Kidney (tissue), 13 donors: ENCODE measurements at regions not wholly inside any gene's neighbourhood (a gene's known extent, or its start where the extent isn't known, plus 50 kb on each side); places are given as distances from the start of the nearest gene placed in this dataset.

Experiments
- DNase-seq, 5 donors: peaks; one replicate each; pipeline ENCODE4 v3.0.0-alpha.2; 2013 to 2020
- FAIRE-seq: peaks from 2 replicates; lab custom pipeline; 2012; peaks lifted over from hg19 to GRCh38; lab: Jason Lieb, UNC
- H3K27ac ChIP-seq, 2 donors: one replicate each; pipeline ENCODE4 v1.7.0; 2013; ENCODE audit warnings: low read depth in 2 of 2, low read length in 2 of 2, inconsistent platforms in 1 of 2
- H3K27me3 ChIP-seq: one replicate; pipeline ENCODE4 v1.7.1; 2013; ENCODE audit warnings: low read length, inconsistent platforms; ENCODE audit not compliant: control insufficient read depth, insufficient read depth
- H3K36me3 ChIP-seq, 3 donors: one replicate each; pipeline versions ENCODE4 v1.7.0 to v1.7.1; 2013; ENCODE audit warnings: low read length in 3 of 3, control low read depth in 1 of 3, inconsistent platforms in 1 of 3; ENCODE audit not compliant: insufficient read depth in 3 of 3, control insufficient read depth in 2 of 3
- H3K4me1 ChIP-seq, 3 donors: one replicate each; pipeline versions ENCODE4 v1.7.0 to v1.7.1; 2013; ENCODE audit warnings: low read length in 3 of 3, inconsistent platforms in 1 of 3, low read depth in 1 of 3; ENCODE audit not compliant: control insufficient read depth in 2 of 3, insufficient read depth in 2 of 3
- H3K4me3 ChIP-seq, 3 donors: one replicate each; pipeline versions ENCODE4 v1.7.0 to v1.8.1; 2013; ENCODE audit warnings: low read length in 3 of 3, control low read depth in 1 of 3, inconsistent platforms in 1 of 3
- H3K9ac ChIP-seq, 3 donors: one replicate each; pipeline versions ENCODE4 v1.7.0 to v1.7.1; 2013; ENCODE audit warnings: low read length in 3 of 3, control low read depth in 1 of 3, inconsistent platforms in 1 of 3
- H3K9me3 ChIP-seq, 3 donors: one replicate each; pipeline versions ENCODE4 v1.7.0 to v1.7.1; 2013; ENCODE audit warnings: low read length in 3 of 3, control low read depth in 1 of 3, inconsistent platforms in 1 of 3; ENCODE audit not compliant: control insufficient read depth in 2 of 3, insufficient read depth in 1 of 3
- intact Hi-C: fragments of 100-400 bp; cut with DNase I; formaldehyde crosslinking; loops from one replicate; pipeline ENCODE4 v1.11.1; 2022
- TF ChIP-seq, protein P1 (sequence below): IDR thresholded peaks from 3 replicates; pipeline ENCODE4 v1.5.1; 2012; ENCODE audit warnings: mild to moderate bottlenecking, moderate library complexity, borderline replicate concordance; ENCODE audit not compliant: insufficient read depth; ENCODE audit errors: extremely low read depth
- donor health status: control.
- donor health status: control.
- donor health status: control.
- donor health status: control.
- donor health status: control.
- donor health status: DM: yes; HTN: yes; CAD: no.
- donor health status: Normal renal cell carcinoma (clear cell type).

DNA sequence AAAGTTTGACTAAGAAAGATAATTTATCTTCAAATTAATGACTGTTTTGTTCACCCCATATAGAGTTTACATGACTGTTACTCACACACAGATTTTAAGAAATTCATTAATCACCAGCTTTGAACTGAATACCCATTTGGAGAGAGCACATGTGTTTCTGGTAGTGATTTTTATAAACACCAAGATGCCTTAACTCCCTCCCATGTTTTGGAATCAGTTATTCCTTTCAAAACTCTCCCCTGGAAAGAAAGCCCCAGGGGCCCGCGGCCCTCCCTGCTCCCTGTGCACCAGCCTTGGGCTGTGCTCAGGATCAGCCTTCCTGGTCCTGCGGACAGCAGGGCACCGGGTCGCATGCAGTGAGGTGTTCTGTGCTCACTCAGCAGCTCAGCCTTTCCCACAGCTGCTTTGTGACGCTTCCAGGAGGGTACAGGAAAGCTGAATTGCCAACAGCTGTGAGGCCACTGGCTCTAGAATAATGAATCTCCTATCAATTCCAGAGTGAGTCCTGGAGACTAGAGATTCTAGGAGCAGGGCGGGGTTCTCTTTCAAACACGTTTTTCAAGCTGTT, 483.2 kb downstream of the EFNB2 start:
- DNase-seq (no peak), FAIRE-seq (no peak)
- Histone ChIP-seq H3K9me3 (no peaks in the 10 kb centered on the region), H3K4me1 (no peaks in the 10 kb centered on the region), H3K36me3 (no peaks in the 10 kb centered on the region), H3K4me3 (no peak overlapping the region), H3K27ac (no peak overlapping the region), H3K9ac (no peak overlapping the region), H3K27me3 (no peaks in the 10 kb centered on the region)
- intact Hi-C loops: no loop called here
- TF ChIP-seq, protein P1, sequence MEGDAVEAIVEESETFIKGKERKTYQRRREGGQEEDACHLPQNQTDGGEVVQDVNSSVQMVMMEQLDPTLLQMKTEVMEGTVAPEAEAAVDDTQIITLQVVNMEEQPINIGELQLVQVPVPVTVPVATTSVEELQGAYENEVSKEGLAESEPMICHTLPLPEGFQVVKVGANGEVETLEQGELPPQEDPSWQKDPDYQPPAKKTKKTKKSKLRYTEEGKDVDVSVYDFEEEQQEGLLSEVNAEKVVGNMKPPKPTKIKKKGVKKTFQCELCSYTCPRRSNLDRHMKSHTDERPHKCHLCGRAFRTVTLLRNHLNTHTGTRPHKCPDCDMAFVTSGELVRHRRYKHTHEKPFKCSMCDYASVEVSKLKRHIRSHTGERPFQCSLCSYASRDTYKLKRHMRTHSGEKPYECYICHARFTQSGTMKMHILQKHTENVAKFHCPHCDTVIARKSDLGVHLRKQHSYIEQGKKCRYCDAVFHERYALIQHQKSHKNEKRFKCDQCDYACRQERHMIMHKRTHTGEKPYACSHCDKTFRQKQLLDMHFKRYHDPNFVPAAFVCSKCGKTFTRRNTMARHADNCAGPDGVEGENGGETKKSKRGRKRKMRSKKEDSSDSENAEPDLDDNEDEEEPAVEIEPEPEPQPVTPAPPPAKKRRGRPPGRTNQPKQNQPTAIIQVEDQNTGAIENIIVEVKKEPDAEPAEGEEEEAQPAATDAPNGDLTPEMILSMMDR: no peak

DNA sequence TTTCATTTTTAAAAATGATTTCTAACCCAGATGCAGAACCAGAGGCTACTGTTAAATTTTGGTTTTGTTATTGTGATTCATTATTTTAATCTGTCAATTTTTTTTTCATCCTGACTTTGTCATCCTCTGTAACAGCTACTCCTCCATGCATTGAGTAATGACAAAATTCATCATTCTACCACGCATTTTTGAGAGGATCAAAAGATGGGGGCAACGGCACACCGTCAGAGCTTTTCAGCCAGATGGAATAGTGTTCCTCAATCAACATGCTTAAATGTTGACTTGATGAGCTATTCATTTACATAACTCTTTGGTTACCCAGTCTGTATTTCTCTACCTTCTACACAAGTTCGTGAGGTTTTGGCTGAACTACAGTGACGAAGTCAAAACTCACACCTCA, 486.3 kb downstream of the EFNB2 start:
- no peaks in the 10 kb centered on the region for H3K36me3 ChIP-seq
- H3K9ac ChIP-seq: no peak overlapping the region
- H3K9me3 ChIP-seq: no peaks in the 10 kb centered on the region
- H3K27me3 ChIP-seq: no peaks in the 10 kb centered on the region
- no peaks in the 10 kb centered on the region for H3K4me1 ChIP-seq
- intact Hi-C loops: no loop called here
- TF ChIP-seq, protein P1: no peak
- no peak for DNase-seq
- FAIRE-seq: no peak
- no peak overlapping the region for H3K27ac ChIP-seq
- H3K4me3 ChIP-seq: no peak overlapping the region

DNA sequence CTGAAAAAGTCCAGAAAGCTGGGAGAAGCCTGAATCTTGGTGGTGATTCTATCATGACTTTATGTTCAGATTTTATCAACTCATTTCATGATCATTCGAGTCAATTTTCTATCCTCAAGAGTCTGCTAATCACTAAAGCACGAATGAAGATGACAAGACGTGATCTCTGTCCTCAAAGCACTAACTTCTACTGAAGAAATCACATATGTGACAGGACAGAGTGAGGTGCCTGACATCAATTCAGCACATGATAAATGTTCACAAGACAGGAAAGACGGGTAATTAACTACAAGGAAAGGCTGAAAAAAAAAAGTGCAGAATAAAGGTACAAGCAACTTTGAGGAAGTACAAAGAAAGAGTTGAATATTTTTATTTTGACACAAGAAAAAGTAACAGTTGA, 487.1 kb downstream of the EFNB2 start:
- TF ChIP-seq, protein P1: no peak
- no peak overlapping the region for H3K27ac ChIP-seq
- H3K27me3 ChIP-seq: no peaks in the 10 kb centered on the region
- H3K9me3 ChIP-seq: no peaks in the 10 kb centered on the region
- H3K4me3 ChIP-seq: no peak overlapping the region
- no peaks in the 10 kb centered on the region for H3K4me1 ChIP-seq
- intact Hi-C loops: no loop called here
- DNase-seq: no peak
- no peaks in the 10 kb centered on the region for H3K36me3 ChIP-seq
- no peak overlapping the region for H3K9ac ChIP-seq
- no peak for FAIRE-seq

DNA sequence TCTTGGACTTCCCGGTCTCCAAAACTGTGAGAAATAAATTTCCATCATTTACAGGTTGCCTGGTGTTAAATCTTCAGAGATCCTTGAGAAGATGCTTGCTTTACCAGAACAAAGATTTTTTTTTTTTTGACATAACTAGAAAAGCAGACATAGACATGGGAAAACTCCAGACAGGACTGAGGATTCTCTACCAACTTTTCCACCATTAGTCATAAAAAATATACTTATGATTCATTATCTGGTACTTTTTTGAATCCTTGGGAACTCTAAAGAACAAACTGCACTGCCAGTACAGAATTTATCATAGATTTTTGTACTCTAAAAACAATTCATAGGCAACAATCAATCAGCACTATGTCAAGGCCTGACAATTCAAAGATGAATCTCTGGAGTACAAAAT, 487.6 kb downstream of the EFNB2 start:
- H3K4me1 ChIP-seq: no peaks in the 10 kb centered on the region
- no peak for DNase-seq
- TF ChIP-seq, protein P1: no peak
- no peak overlapping the region for H3K9ac ChIP-seq
- H3K27me3 ChIP-seq: no peaks in the 10 kb centered on the region
- intact Hi-C loops: no loop called here
- H3K9me3 ChIP-seq: no peaks in the 10 kb centered on the region
- no peak overlapping the region for H3K27ac ChIP-seq
- H3K36me3 ChIP-seq: no peaks in the 10 kb centered on the region
- no peak overlapping the region for H3K4me3 ChIP-seq
- no peak for FAIRE-seq
